PC-9 (cell line): ENCODE measurements at regions not wholly inside any gene's neighbourhood (a gene's known extent, or its start where the extent isn't known, plus 50 kb on each side); places are given as distances from the start of the nearest gene placed in this dataset.

Experiments used
- CTCF ChIP-seq: fragments of 200-600 bp; sonication (generic); conservative IDR thresholded peaks from 2 replicates; pipeline ENCODE4 v1.6.1; 2017; ENCODE audit warnings: mixed run types, antibody characterized with exemption, mild to moderate bottlenecking, moderate library complexity
- EZH2 ChIP-seq: fragments of 200-600 bp; sonication (generic); IDR thresholded peaks from 2 replicates; pipeline ENCODE4 v1.8.0; 2017; ENCODE audit warnings: antibody characterized with exemption, low read depth

GRCh38 chr5:141793881-141794280, 84.3 kb downstream of the PCDH1 start:
- no peak for TF ChIP-seq EZH2
- no peak for TF ChIP-seq CTCF
